SK-N-SH (cell line): ENCODE measurements at regions not wholly inside any gene's neighbourhood (a gene's known extent, or its start where the extent isn't known, plus 50 kb on each side); places are given as distances from the start of the nearest gene placed in this dataset.

Experiments used
- CTCF ChIA-PET: fragments of 300-600, 350-600 bp; formaldehyde crosslinking; extraction: SDS; loops from one replicate; lab custom pipeline; 2021; lab: Yijun Ruan, JAX
- POLR2A ChIA-PET: fragments of 350-600 bp; sonication (Branson Sonifier 250); formaldehyde crosslinking; extraction: SDS; loops from one replicate; lab custom pipeline; 2020; ENCODE audit warnings: antibody characterized with exemption, inconsistent platforms; lab: Yijun Ruan, JAX
- DNase-seq: peaks from one replicate; pipeline ENCODE4 v3.0.0; 2012
- H2AFZ ChIP-seq: fragments of 200-600 bp; sonication (generic); 2 replicates; pipeline ENCODE4 v1.8.1; 2016; ENCODE audit warnings: antibody characterized with exemption, mild to moderate bottlenecking, low read depth
- H3F3A ChIP-seq: fragments of 200-600 bp; sonication (generic); replicated peaks from 2 replicates; pipeline ENCODE3; 2016; ENCODE audit warnings: antibody characterized with exemption, mild to moderate bottlenecking; ENCODE audit not compliant: insufficient read depth
- H3K27ac ChIP-seq, 2 experiments: fragments of 200-500 bp in 1 of 2; fragments of 200-600 bp in 1 of 2; sonication (Bioruptor generic) in 1 of 2; sonication (generic), shearing (Covaris generic) in 1 of 2; 2 replicates each; pipeline versions ENCODE4 v1.5.1 to v1.6.1; 2014 to 2016; ENCODE audit warnings: low read depth in 2 of 2, inconsistent platforms in 1 of 2, low read length in 1 of 2, mild to moderate bottlenecking in 1 of 2, mixed read lengths in 1 of 2
- H3K27me3 ChIP-seq: fragments of 200-600 bp; sonication (generic), shearing (Covaris generic); 2 replicates; pipeline ENCODE4 v1.6.1; 2016; ENCODE audit warnings: mixed run types; ENCODE audit not compliant: insufficient read depth
- H3K36me3 ChIP-seq, 2 experiments: fragments of 200-500 bp in 1 of 2; fragments of 200-600 bp in 1 of 2; sonication (Bioruptor generic) in 1 of 2; sonication (generic) in 1 of 2; replicated peaks in 1 of 2; 2 replicates each; pipeline versions ENCODE3 to v1.5.1; 2014 to 2016; ENCODE audit warnings: low read length in 1 of 2, mild to moderate bottlenecking in 1 of 2; ENCODE audit not compliant: insufficient read depth in 2 of 2, control insufficient read depth in 1 of 2
- H3K4me1 ChIP-seq, 2 experiments: fragments of 200-500 bp in 1 of 2; fragments of 200-600 bp in 1 of 2; sonication (Bioruptor generic) in 1 of 2; sonication (generic), shearing (Covaris generic) in 1 of 2; 2 replicates each; pipeline versions ENCODE4 v1.5.1 to v1.6.1; 2014 to 2016; ENCODE audit warnings: low read depth in 1 of 2, low read length in 1 of 2, mixed run types in 1 of 2; ENCODE audit not compliant: insufficient read depth in 2 of 2, control insufficient read depth in 1 of 2
- H3K4me2 ChIP-seq: fragments of 200-600 bp; sonication (generic), shearing (Covaris generic); 2 replicates; pipeline ENCODE4 v1.6.1; 2017; ENCODE audit warnings: mixed run types
- H3K4me3 ChIP-seq, 2 experiments: fragments of 200-500 bp in 1 of 2; fragments of 200-600 bp in 1 of 2; sonication (Bioruptor generic) in 1 of 2; sonication (generic), shearing (Covaris generic) in 1 of 2; 2 replicates each; pipeline versions ENCODE4 v1.5.1 to v1.8.1; 2014 to 2016; ENCODE audit warnings: low read depth in 2 of 2, inconsistent platforms in 1 of 2, low read length in 1 of 2, mild to moderate bottlenecking in 1 of 2, mixed read lengths in 1 of 2, moderate library complexity in 1 of 2
- H3K79me2 ChIP-seq: fragments of 200-600 bp; sonication (generic); 2 replicates; pipeline ENCODE4 v1.8.1; 2017; ENCODE audit warnings: mild to moderate bottlenecking; ENCODE audit not compliant: insufficient read depth
- H3K9ac ChIP-seq: fragments of 200-600 bp; sonication (generic); 2 replicates; pipeline ENCODE4 v1.6.1; 2017; ENCODE audit warnings: mixed run types
- H3K9me2 ChIP-seq: fragments of 200-600 bp; sonication (generic); 2 replicates; pipeline ENCODE4 v1.6.1; 2017; ENCODE audit warnings: mixed run types
- H3K9me3 ChIP-seq: fragments of 200-600 bp; sonication (generic); 2 replicates; pipeline ENCODE4 v1.6.1; 2017; ENCODE audit warnings: mixed run types, mild to moderate bottlenecking, moderate library complexity
- H4K20me1 ChIP-seq: fragments of 200-600 bp; sonication (generic); 2 replicates; pipeline ENCODE4 v1.6.1; 2017; ENCODE audit warnings: mild to moderate bottlenecking, mixed run types; ENCODE audit not compliant: insufficient read depth
- CTCF ChIP-seq: fragments of 200-600 bp; sonication (generic); IDR thresholded peaks from 2 replicates; pipeline ENCODE4 v1.6.1; 2017; ENCODE audit warnings: antibody characterized with exemption, mild to moderate bottlenecking, moderate library complexity
- EZH2phosphoT487 ChIP-seq: fragments of 200-600 bp; sonication (generic); IDR thresholded peaks from 2 replicates; pipeline ENCODE4 v1.6.1; 2017; ENCODE audit warnings: low read depth, mixed run types, mild to moderate bottlenecking, antibody characterized with exemption, moderate library complexity, borderline replicate concordance
- FOXJ3 ChIP-seq: sonication (generic); formaldehyde crosslinking; IDR thresholded peaks from 2 replicates; pipeline ENCODE4 v1.5.1; 2020; ENCODE audit warnings: mild to moderate bottlenecking, missing genetic modification reagents
- FOXM1 ChIP-seq: IDR thresholded peaks from 2 replicates; pipeline ENCODE4 v1.4.0; 2012; ENCODE audit warnings: low read depth, mild to moderate bottlenecking
- GABPA ChIP-seq: IDR thresholded peaks from 2 replicates; pipeline ENCODE4 v1.4.0; 2012; ENCODE audit warnings: low read depth, mild to moderate bottlenecking
- GATA2 ChIP-seq: sonication (generic); formaldehyde crosslinking; IDR thresholded peaks from 2 replicates; pipeline ENCODE4 v1.5.0; 2020; ENCODE audit warnings: mild to moderate bottlenecking, missing genetic modification reagents
- IRF3 ChIP-seq: fragments of 150-350 bp; IDR thresholded peaks from 2 replicates; pipeline ENCODE4 v1.6.1; 2016; ENCODE audit warnings: mild to moderate bottlenecking, low read depth, low read length
- JUND ChIP-seq: IDR thresholded peaks from 2 replicates; pipeline ENCODE4 v1.4.0; 2012
- MAX ChIP-seq: IDR thresholded peaks from 2 replicates; pipeline ENCODE4 v1.4.0; 2012; ENCODE audit warnings: low read depth
- MEF2A ChIP-seq: IDR thresholded peaks from 2 replicates; pipeline ENCODE4 v1.4.0; 2012; ENCODE audit warnings: low read depth, borderline replicate concordance
- RFX5 ChIP-seq: IDR thresholded peaks from 2 replicates; pipeline ENCODE4 v1.6.1; 2012; ENCODE audit warnings: mild to moderate bottlenecking, improper control_type of control experiment, low read length
- SIN3A ChIP-seq: IDR thresholded peaks from 2 replicates; pipeline ENCODE4 v1.6.1; 2012; ENCODE audit warnings: low read depth, mild to moderate bottlenecking, low read length, moderate library complexity, borderline replicate concordance
- TAF1 ChIP-seq: IDR thresholded peaks from 2 replicates; pipeline ENCODE4 v1.6.1; 2012; ENCODE audit warnings: low read depth, mild to moderate bottlenecking, low read length, moderate library complexity, borderline replicate concordance
- ZBTB33 ChIP-seq: IDR thresholded peaks from 2 replicates; pipeline ENCODE4 v1.4.0; 2012; ENCODE audit warnings: low read depth, borderline replicate concordance
- WGBS: methylation state at CpG from one replicate; pipeline ENCODE4 v1.1.6; 2017; ENCODE audit warnings: low lambda C conversion rate; 5-methylcytosine and 5-hydroxymethylcytosine counted together
- TF ChIP-seq, protein P1 (sequence below): IDR thresholded peaks from 2 replicates; pipeline ENCODE4; 2012
- TF ChIP-seq, protein P2 (sequence below): fragments of 150-350 bp; IDR thresholded peaks from 2 replicates; pipeline ENCODE4 v1.6.1; 2017; ENCODE audit warnings: antibody characterized with exemption, low read length, low read depth, borderline replicate concordance

DNA sequence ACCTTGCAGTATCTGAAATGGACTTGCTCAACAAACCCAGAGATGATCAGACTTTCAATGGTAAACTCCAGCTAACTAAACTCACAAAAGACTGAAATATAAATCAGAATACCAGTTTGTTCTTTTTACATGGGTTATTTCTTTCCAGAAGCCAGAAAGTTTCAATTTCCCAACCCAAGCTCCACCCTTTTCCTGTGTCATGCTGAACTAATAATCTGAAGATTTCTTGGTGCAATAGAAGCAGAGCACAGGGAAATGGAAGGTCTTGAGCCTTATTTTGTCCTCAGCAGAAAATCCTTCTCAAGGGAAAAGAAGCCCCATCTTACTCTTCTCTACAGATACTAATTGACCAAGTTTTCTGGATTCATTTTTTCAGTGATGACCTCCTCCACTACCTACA is 93.3 kb upstream of the PAPOLG start:
- no peaks in the 10 kb centered on the region for H3K9me3 ChIP-seq
- no peak overlapping the region for H3K4me2 ChIP-seq
- no peak overlapping the region for H3K9ac ChIP-seq
- CTCF ChIA-PET = interaction anchor here (0.6 to 1.4 kb wide), 2 partner anchors 12 to 20 kb away, joined by 3 to 10 read pairs; no protein-coding TSS in a partner anchor
- TF ChIP-seq SIN3A = no peak
- TF ChIP-seq, all 33 proteins: peak for 0
- no peaks in the 10 kb centered on the region for H3K36me3 ChIP-seq
- H3F3A ChIP-seq = no peaks in the 10 kb centered on the region
- no peaks in the 10 kb centered on the region for H3K4me1 ChIP-seq
- H3K9me2 ChIP-seq = no peaks in the 10 kb centered on the region
- no peaks in the 10 kb centered on the region for H3K79me2 ChIP-seq
- no peak for DNase-seq
- no peaks in the 10 kb centered on the region for H4K20me1 ChIP-seq
- POLR2A ChIA-PET = no interaction called here
- no peak overlapping the region for H3K27ac ChIP-seq
- no peak overlapping the region for H3K4me3 ChIP-seq
- no peak overlapping the region for H2AFZ ChIP-seq
- no peaks in the 10 kb centered on the region for H3K27me3 ChIP-seq

DNA sequence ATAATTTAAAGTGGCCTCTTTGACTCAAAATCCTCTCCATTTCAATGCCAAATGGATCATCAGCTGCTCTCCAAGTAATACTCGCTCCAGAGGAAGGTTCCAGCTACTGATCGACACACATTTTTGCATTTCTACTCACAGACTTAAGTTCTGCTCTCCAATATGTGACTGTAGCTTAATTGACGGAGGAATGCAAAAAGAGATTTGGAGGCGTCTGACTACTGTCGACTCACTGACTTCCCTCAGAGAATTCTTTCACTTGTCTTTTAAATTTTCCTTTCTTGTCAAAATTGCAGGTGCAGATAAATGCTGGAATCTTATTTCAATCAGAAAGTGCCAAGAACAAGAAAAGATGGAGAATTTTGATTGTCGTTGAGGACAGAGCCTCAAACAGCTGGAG is 84.1 kb upstream of the PAPOLG start:
- TF ChIP-seq FOXJ3 (CRISPR knock-in tag) = no peak
- TF ChIP-seq, protein P1, sequence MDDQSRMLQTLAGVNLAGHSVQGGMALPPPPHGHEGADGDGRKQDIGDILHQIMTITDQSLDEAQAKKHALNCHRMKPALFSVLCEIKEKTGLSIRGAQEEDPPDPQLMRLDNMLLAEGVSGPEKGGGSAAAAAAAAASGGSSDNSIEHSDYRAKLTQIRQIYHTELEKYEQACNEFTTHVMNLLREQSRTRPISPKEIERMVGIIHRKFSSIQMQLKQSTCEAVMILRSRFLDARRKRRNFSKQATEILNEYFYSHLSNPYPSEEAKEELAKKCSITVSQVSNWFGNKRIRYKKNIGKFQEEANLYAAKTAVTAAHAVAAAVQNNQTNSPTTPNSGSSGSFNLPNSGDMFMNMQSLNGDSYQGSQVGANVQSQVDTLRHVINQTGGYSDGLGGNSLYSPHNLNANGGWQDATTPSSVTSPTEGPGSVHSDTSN = no peak
- TF ChIP-seq SIN3A = no peak
- no peak for TF ChIP-seq GATA2
- no peak for TF ChIP-seq MEF2A
- no peak for TF ChIP-seq ZBTB33
- no peak for TF ChIP-seq EZH2phosphoT487
- TF ChIP-seq GABPA = no peak
- TF ChIP-seq MAX = no peak
- TF ChIP-seq IRF3 = no peak
- TF ChIP-seq CTCF = no peak
- TF ChIP-seq, protein P2, sequence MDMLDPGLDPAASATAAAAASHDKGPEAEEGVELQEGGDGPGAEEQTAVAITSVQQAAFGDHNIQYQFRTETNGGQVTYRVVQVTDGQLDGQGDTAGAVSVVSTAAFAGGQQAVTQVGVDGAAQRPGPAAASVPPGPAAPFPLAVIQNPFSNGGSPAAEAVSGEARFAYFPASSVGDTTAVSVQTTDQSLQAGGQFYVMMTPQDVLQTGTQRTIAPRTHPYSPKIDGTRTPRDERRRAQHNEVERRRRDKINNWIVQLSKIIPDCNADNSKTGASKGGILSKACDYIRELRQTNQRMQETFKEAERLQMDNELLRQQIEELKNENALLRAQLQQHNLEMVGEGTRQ = no peak
- TF ChIP-seq JUND = no peak
- TF ChIP-seq FOXM1 = no peak
- no peak for TF ChIP-seq RFX5
- no peak for TF ChIP-seq TAF1
- TF ChIP-seq, all 33 proteins: peak for 0
- Histone ChIP-seq H3K27me3 (no peaks in the 10 kb centered on the region), H3K4me1 (no peaks in the 10 kb centered on the region; a peak in 1 of 4 replicates), H3K36me3 (no peaks in the 10 kb centered on the region), H3K4me2 (no peak overlapping the region), H3K9ac (no peak overlapping the region), H3F3A (no peaks in the 10 kb centered on the region), H3K4me3 (no peak overlapping the region), H3K27ac (no peak overlapping the region), H2AFZ (no peak overlapping the region), H3K9me3 (no peaks in the 10 kb centered on the region), H3K79me2 (no peaks in the 10 kb centered on the region), H3K9me2 (no peaks in the 10 kb centered on the region), H4K20me1 (no peaks in the 10 kb centered on the region)
- CTCF ChIA-PET = interaction anchor here (1.4 kb wide), 2 partner anchors 29 to 90 kb away, joined by 3 to 5 read pairs; no protein-coding TSS in a partner anchor
- 66% methylated on average over 6 of the region's 6 CpGs for WGBS
- POLR2A ChIA-PET = no interaction called here
- DNase-seq = no peak
